ENCODE measurements at regions not wholly inside any gene's neighbourhood (a gene's known extent, or its start where the extent isn't known, plus 50 kb on each side); places are given as distances from the start of the nearest gene placed in this dataset.

DNA sequence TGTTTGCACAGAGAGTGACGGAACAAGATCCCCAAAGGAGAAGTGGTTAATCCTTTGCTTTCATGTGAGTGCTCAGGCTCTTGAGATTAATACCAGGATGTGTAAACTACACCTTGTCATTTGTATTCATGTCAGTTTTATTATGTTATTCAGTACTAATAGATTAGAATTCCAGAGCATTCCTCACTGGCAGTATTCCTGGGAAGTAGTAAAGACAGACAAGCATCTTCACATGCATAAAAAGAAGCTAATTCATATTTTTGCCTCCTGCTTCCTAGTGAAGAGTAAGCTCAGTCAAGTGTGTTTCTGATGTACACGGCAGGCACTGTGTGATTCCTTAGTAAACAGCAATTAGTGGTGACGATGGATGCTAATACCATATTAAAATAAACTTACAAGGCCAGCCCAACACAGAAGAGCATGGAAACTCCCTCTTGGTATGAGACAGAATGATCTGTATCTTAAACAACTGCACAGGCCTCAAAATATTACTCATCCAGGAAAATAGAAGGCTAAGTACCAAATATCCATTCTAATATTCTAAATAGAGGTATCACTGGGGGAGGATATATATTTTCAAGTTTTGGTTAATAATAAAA, 336.8 kb upstream of the MCTP2 start:
- TF ChIP-seq CTCF (IDR thresholded peaks at IDR 0.05): no peak
- no peak for TF ChIP-seq POLR2A (IDR thresholded peaks at IDR 0.05)

Measured in testis (tissue), 2 donors.